ENCODE measurements at regions not wholly inside any gene's neighbourhood (a gene's known extent, or its start where the extent isn't known, plus 50 kb on each side); places are given as distances from the start of the nearest gene placed in this dataset.

DNA sequence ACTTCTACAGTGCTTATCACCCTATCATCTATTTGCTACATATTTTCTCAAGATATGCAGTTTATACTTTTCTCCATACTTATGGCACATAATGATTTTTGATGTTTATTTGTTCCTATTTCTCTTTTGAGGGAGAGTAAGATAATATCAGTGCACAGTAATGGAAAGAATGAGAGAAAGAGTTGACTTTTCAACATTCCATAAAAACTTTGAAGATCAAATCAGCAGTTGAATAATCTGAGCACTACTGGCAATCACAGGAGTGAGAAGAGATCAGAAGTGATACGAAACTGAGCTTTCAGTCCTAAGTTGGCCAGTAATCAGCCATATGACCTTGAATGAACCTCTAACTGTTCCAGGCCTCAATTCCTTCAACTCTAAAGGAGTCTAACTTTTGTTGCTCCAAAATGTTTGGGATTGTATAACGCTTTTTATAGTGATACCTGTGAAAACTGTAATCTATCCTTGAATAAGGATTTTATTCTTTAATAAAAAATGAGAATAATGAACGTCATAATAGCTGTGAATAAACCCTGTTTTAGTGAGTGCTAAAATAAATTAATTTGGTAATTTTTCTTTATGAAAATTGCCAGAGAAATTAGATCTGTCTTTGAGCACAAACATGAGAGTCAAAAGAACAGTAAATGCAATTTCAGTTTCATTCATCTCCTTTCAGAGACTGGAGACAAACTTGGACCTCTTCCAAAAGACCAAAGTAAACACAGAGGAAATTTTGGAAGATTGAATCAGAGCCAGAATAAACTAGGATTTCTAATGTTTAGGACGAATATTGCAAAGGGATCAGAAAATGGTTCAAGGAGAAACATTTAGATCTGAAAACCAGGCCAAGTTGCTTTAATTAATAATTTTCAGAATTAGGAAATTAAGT is 309.9 kb downstream of the ADGRL2 start:
- H3K4me2 ChIP-seq (ENCODE audit: low read length): no peak overlapping the region
- H3K4me1 ChIP-seq (ENCODE audit: control insufficient read depth, low read length): no peaks in the 10 kb centered on the region
- no peaks in the 10 kb centered on the region for H3K36me3 ChIP-seq (ENCODE audit: control insufficient read depth, low read length)
- no peaks in the 10 kb centered on the region for H3K9me3 ChIP-seq (ENCODE audit: control insufficient read depth, insufficient read depth, low read length)
- H3K9me2 ChIP-seq (replicated peaks; ENCODE audit: control insufficient read depth, low read length): no peaks in the 10 kb centered on the region
- H3K27me3 ChIP-seq (ENCODE audit: control insufficient read depth, low read length): no peaks in the 10 kb centered on the region
- no peak overlapping the region for H3K27ac ChIP-seq (ENCODE audit: low read depth, low read length)
- no peaks in the 10 kb centered on the region for H3K79me2 ChIP-seq (ENCODE audit: control insufficient read depth, low read length)
- TF ChIP-seq, protein P1, sequence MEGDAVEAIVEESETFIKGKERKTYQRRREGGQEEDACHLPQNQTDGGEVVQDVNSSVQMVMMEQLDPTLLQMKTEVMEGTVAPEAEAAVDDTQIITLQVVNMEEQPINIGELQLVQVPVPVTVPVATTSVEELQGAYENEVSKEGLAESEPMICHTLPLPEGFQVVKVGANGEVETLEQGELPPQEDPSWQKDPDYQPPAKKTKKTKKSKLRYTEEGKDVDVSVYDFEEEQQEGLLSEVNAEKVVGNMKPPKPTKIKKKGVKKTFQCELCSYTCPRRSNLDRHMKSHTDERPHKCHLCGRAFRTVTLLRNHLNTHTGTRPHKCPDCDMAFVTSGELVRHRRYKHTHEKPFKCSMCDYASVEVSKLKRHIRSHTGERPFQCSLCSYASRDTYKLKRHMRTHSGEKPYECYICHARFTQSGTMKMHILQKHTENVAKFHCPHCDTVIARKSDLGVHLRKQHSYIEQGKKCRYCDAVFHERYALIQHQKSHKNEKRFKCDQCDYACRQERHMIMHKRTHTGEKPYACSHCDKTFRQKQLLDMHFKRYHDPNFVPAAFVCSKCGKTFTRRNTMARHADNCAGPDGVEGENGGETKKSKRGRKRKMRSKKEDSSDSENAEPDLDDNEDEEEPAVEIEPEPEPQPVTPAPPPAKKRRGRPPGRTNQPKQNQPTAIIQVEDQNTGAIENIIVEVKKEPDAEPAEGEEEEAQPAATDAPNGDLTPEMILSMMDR (IDR thresholded peaks at IDR 0.05; ENCODE audit: low read depth, low read length, poor library complexity, severe bottlenecking): no peak
- no peak for TF ChIP-seq EZH2phosphoT487 (IDR thresholded peaks at IDR 0.05; ENCODE audit: borderline replicate concordance, low read length)
- H4K20me1 ChIP-seq (ENCODE audit: control insufficient read depth, insufficient read depth, low read depth, low read length): no peaks in the 10 kb centered on the region
- H3K4me3 ChIP-seq (ENCODE audit: low read length): no peak overlapping the region
- H3F3A ChIP-seq (ENCODE audit: control insufficient read depth, insufficient read depth): no peaks in the 10 kb centered on the region

GRCh38 chr1:82108843-82109242 is 308.1 kb downstream of the ADGRL2 start:
- Histone ChIP-seq H3K27me3 (ENCODE audit: control insufficient read depth, low read length) (no peaks in the 10 kb centered on the region), H3K9me2 (replicated peaks; ENCODE audit: control insufficient read depth, low read length) (no peaks in the 10 kb centered on the region), H3K4me2 (ENCODE audit: low read length) (no peak overlapping the region), H3K27ac (ENCODE audit: low read depth, low read length) (no peak overlapping the region), H4K20me1 (ENCODE audit: control insufficient read depth, insufficient read depth, low read depth, low read length) (no peaks in the 10 kb centered on the region), H3K4me1 (ENCODE audit: control insufficient read depth, low read length) (no peaks in the 10 kb centered on the region), H3K9me3 (ENCODE audit: control insufficient read depth, insufficient read depth, low read length) (no peaks in the 10 kb centered on the region), H3F3A (ENCODE audit: control insufficient read depth, insufficient read depth) (no peaks in the 10 kb centered on the region), H3K79me2 (ENCODE audit: control insufficient read depth, low read length) (no peaks in the 10 kb centered on the region), H3K4me3 (ENCODE audit: low read length) (no peak overlapping the region), H3K36me3 (ENCODE audit: control insufficient read depth, low read length) (no peaks in the 10 kb centered on the region)
- TF ChIP-seq EZH2phosphoT487 (IDR thresholded peaks at IDR 0.05; ENCODE audit: borderline replicate concordance, low read length): no peak
- TF ChIP-seq, protein P1 (IDR thresholded peaks at IDR 0.05; ENCODE audit: low read depth, low read length, poor library complexity, severe bottlenecking): no peak

DNA sequence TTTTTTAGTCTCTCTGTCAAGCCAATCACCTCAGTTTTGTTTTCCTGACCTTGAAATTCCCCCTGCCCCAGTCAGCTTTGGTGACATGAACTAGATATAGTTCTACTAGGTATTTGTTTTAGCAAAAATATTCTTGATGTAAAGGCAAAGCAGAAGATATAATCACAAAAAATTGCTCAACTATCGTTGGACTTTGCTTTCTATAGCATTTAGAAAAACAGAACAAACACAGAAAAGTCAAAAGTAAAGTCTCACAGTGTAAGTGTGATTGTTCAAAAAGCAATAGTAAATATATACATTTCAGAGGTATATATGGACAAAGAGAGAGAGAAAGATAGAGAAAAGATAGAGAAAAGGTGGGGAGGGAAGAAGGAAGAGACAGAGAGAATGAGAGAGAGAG is 305.9 kb downstream of the ADGRL2 start:
- Histone ChIP-seq H3K27me3 (ENCODE audit: control insufficient read depth, low read length) (no peaks in the 10 kb centered on the region), H3K4me1 (ENCODE audit: control insufficient read depth, low read length) (no peaks in the 10 kb centered on the region), H3K79me2 (ENCODE audit: control insufficient read depth, low read length) (no peaks in the 10 kb centered on the region), H3K4me2 (ENCODE audit: low read length) (no peak overlapping the region), H3K4me3 (ENCODE audit: low read length) (no peak overlapping the region), H3K36me3 (ENCODE audit: control insufficient read depth, low read length) (no peaks in the 10 kb centered on the region), H3F3A (ENCODE audit: control insufficient read depth, insufficient read depth) (no peaks in the 10 kb centered on the region), H3K27ac (ENCODE audit: low read depth, low read length) (no peak overlapping the region), H3K9me3 (ENCODE audit: control insufficient read depth, insufficient read depth, low read length) (no peaks in the 10 kb centered on the region), H4K20me1 (ENCODE audit: control insufficient read depth, insufficient read depth, low read depth, low read length) (no peaks in the 10 kb centered on the region), H3K9me2 (replicated peaks; ENCODE audit: control insufficient read depth, low read length) (no peaks in the 10 kb centered on the region)
- TF ChIP-seq, protein P1 (IDR thresholded peaks at IDR 0.05; ENCODE audit: low read depth, low read length, poor library complexity, severe bottlenecking): no peak
- no peak for TF ChIP-seq EZH2phosphoT487 (IDR thresholded peaks at IDR 0.05; ENCODE audit: borderline replicate concordance, low read length)
